ENCODE measurements at regions not wholly inside any gene's neighbourhood (a gene's known extent, or its start where the extent isn't known, plus 50 kb on each side); places are given as distances from the start of the nearest gene placed in this dataset.

DNA sequence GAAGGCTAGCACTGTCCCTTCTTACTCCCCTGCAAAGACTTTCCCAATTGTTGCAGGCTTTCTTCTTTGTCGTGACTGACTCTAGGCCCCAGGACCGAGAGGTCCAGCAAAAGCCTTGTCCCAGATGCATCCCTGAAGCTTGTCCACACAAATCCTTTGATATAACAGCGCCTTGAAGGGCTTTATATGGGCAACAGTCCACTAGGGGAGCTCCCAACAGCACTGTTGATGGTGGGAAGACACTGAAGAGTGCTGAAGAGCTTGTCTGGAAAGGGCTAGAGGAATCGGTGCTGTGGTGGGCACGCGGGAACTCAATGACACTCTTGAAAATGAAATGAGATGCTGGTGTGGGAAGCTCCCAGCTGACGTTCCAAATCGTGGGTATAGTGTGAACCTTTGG lies 316.1 kb upstream of the CDH4 start:
- DNase-seq, result no peak

DNA sequence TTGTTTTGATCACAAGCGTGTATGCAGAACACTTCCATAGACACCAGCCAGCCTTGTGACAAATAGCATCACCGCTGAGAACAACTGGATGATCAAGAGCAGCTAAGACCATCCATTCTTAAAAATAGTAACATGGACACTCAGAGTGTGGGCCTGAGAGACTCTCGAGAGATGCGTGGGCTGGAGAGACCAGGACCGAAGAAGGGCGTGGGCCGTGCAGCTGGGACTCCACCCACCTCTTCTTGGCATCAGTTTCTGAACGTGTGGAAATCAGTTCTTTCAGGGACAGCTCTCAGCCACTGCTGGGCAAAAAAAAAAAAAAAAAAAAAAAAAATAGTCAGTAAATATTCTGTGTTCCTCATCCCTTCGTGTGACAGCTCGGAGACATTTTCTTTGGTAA lies 314.5 kb upstream of the CDH4 start:
- no peak for DNase-seq

DNA sequence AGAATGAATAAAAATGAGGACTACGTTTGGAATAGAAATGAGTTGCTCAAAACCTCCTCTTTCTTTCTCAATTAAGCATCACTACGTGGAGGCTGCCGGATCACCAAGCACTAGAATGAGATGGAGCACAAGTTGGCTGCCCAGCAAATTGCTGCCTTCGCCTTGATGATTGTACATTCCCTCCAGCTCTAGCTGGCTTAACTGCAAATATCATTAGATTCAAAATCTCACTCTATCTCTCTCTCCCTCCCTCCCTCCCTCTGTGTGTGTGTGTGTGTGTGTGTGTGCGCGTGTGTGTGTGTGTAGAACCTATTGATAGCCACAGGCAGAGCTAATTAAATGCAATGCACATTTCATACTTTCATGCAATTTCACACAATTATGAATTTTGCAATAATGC lies 310.7 kb upstream of the CDH4 start:
- DNase-seq, result no peak

DNA sequence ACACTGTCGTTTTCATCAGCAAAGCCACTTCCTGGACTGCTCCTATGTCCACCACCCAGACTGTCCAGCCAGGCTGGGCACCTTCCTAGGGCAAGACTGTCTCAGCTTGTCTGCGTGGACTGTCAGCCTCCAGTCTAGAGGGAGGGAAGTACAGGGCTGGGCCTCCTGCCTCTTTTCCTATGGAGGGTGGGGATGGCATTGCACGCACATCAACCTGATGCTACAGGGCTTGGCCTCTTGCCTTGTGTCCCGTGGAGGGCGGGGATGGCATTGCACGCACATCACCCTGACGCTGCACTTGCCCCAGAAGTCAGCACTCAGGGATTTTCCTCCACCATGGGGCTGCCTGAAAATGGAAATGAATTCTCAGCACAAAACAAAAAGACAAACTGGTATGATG lies 304.2 kb upstream of the CDH4 start:
- no peak for DNase-seq

DNA sequence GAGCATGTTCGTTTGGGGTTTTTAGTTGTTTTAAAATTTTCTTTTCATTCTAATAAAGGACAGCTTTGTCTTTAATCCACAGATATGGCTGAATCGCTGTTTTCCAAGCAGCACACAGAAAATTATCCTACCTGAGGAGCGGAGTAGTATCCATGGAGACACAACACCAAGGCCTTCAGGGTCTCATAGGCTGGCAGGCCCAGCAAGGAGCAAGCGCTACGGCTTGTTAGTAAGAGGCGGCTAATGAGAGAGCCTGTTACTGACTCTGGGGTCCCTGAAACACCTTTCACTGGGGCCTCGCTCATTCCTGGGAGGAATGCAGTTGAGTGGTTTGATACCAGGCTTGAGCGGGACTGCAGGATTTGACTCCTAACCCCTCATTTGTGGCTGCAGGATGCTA lies 303.8 kb upstream of the CDH4 start:
- no peak for DNase-seq

- DNase-seq, result no peak
Measured at GRCh38 chr20:60950561-60950960, 301.5 kb upstream of the CDH4 start.

GRCh38 chr20:60950974-60951373 lies 301.1 kb upstream of the CDH4 start:
- DNase-seq, result no peak

DNA sequence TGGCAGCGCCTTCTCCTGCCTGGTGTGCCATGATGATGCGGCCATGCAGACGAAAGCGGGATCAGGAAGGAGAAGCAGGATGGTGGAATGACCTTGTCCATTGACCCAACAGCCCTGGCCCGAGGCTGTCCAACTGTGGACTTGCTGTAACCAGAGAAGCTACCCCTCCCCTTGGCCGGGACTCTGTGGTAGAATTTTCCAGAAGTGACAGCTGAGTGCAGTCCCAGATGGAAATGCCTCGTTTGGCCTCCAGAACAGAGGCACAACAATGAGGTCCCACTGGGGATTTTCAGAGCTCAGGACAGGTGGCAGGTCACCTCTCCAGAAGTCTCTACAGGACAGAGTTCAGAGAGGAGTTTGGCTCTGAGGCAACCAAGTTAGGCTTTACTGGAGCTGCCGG lies 299.2 kb upstream of the CDH4 start:
- no peak for DNase-seq

DNA sequence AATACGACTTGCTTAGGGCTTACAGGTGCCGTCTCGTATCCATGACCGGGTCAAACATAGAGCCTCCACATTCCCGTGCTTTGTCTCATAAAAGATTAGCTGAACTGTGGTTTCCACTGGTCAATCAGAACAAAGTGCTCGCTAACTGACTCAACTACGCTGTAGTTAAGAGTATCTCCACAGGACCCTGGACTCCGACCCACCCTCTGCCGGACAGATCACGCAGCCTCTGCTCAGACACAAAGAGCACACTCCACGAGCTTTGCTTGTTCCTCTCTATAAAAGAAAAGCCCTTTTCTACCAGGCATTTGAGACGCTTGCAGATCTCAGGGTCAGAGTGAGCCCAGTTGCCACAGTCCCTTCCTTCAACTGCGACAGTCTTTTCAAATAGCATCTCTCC lies 298.7 kb upstream of the CDH4 start:
- DNase-seq, result no peak

GRCh38 chr20:60955706-60956105 lies 296.4 kb upstream of the CDH4 start:
- DNase-seq, result no peak

DNA sequence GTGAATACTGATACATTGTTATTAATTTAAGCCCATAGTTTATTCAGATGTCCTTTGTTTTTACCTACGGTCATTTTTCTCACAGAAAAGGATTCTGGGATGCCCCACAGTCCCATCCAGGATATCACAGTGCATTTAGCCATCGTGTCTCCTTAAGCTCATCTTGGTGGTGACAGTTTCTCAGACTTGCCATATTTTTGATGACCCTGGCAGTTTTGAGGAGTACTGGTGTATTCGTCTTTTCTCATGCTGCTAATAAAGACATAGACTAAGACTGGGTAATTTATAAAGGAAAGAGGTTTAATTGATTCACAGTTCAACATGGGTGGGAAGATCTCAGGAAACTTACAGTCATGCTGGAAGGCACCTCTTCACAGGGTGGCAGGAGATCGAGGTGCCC lies 295.9 kb upstream of the CDH4 start:
- DNase-seq, result no peak

DNA sequence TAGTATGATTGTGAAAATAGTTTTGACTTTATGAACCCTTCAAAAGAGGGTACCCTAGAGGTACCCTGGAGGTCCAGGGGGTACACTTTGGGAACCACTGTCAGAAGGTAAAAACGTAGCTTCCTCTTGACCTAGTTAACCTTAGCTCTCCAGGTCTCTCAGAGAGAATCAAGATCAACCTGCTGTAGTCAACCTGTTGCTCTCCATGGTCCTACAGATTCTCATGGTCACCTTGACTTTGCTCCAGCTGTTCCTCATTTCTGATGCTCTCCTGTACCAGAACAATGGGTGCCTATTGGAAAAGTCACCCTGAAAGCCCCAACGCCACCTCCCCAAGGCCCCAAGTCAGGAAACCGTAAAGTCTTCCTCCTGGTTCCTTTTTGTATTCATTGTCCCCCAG lies 294.4 kb upstream of the CDH4 start:
- no peak for DNase-seq

DNA sequence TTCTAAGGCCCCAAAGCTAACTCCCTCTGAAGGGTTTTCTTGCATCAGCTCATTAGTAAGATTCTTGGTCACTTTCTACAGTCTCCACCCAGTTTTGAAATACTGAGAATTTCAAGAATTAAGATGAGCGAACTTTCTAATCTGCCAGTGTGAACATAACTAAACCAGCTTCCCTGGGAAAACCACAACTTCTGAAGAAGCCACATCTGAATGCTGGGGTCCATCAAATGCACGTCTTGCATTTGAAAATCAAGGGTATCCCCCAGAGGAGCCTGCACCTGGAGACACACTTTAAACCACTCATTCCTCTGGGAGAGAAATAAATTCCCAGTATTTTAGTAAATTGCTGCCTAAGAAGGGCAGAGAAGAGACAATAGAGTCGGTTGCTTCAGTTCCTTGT lies 292.1 kb upstream of the CDH4 start:
- no peak for DNase-seq

GRCh38 chr20:60960500-60960899 lies 291.6 kb upstream of the CDH4 start:
- DNase-seq, result no peak

GRCh38 chr20:60961551-60961950 lies 290.5 kb upstream of the CDH4 start:
- no peak for DNase-seq

GRCh38 chr20:60962367-60963045 lies 289.6 kb upstream of the CDH4 start:
- DNase-seq, result no peak

DNA sequence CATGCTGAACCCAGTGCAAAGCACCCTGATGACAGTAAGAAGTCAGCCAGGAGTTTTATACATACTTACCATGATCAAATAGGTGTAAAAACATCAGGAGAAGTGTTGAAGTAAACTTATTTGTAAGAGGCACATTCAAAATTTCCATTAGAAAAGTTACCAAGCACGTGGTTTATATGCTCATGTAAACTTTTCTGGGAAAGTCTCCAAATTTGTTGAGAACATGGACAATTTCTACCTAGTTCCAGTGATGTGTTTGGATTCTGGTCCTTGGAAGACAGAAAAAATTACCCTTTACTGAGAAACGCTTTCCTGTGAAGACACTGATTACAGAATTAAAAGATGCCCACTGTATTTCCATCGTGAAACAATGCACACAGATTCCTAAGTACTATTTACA lies 288.9 kb upstream of the CDH4 start:
- no peak for DNase-seq

GRCh38 chr20:60964911-60965310 lies 287.1 kb upstream of the CDH4 start:
- no peak for DNase-seq

DNA sequence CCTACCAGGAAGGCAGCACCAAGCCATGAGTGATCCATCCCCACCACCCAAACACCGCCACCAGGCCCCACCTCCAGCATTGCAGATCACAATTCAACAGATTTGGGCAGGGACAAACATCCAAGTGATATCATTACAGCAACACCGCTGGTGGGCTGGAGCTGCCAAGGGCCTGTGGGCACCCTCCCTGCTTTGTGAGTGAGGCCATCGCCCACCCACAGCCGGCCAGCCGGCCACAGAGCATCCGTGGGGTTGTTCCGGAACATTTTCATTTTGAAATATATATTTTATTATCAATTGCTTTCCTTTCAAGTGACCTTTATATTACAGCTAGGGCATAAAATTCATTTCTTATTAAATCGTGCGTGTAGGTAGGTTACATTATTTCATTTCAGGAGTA lies 286.0 kb upstream of the CDH4 start:
- no peak for DNase-seq

- DNase-seq, result no peak
Measured at GRCh38 chr20:60966766-60967165, 285.3 kb upstream of the CDH4 start.

- no peak for DNase-seq
Measured at GRCh38 chr20:60967431-60968316, 284.4 kb upstream of the CDH4 start.

DNA sequence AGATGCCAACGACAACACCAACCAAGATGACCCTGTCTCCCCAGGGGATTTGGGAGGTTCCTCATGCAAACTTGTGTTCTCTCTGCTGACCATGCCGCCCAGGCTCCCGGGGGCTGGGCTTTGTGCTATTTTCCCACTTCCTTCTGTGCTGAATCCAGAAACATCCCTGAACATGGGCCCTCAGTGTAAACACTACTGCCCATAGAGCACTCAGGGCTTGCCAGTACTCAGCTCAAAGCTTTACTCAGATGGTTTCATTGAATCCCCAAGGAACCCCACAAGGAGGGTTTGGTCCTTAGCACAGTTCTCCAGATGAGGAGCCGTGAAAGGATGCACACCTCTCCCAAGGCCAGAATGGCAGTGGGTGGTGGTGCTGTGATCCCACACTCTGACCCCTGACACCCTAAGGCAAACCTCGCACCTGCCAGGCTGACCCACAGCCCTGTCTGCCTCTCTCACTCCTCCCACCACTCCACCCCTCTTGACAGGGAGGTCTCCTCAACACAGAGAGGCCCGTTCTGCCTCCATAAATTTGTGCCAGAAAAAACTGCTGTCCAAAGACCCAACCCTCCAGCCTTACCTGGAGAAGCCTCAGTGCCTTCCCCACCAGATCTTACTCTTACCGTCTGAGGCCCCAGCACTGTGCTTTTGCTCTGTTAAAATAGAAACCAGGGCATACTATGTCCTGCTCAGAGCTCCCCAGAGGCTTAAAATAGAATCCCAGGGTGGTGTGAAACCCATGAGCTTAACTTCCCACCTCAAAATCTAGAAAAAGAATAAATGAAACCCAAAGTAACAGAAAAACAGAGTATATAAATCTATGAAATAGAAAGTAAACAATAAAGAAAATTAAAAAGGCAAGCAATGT lies 283.0 kb upstream of the CDH4 start:
- no peak for DNase-seq

GRCh38 chr20:60970601-60971000 lies 281.5 kb upstream of the CDH4 start:
- DNase-seq, result no peak

DNA sequence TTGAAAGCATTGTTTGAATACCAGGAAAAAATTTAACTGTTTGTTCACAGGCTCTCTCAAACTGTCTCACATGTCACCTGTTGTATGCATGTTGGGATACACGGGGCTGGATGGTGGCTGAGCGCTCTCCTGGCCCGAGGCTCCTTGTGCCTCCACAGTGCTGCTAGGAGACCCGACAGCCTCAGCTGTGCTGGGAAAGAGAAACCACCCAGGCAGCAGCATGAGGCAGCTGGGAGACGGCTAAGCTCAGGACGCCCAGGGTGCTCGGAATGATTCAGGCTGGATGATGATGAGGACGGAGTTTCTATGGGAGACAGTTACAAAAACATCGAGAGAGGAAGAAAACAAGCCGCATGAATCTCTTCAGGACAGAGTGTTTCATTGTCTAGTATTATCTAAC lies 278.0 kb upstream of the CDH4 start:
- no peak for DNase-seq

Data from NCI-H446 (cell line).